GM23338 (cell line): ENCODE measurements at regions not wholly inside any gene's neighbourhood (a gene's known extent, or its start where the extent isn't known, plus 50 kb on each side); places are given as distances from the start of the nearest gene placed in this dataset.

ENCODE experiments used
- ATAC-seq: fragments of 200-7000 bp; cut with Tn5 transposase; 3 replicates; pipeline ENCODE4 v1.9.1; 2020
- DNase-seq: peaks from one replicate; pipeline ENCODE4 v3.0.0-alpha.2; 2015; ENCODE audit warnings: low spot score
- H2AFZ ChIP-seq: fragments of 200-600 bp; sonication (generic); 2 replicates; pipeline ENCODE4 v1.8.0; 2016; ENCODE audit warnings: antibody characterized with exemption, mild to moderate bottlenecking, moderate library complexity
- H3F3A ChIP-seq: fragments of 200-600 bp; sonication (generic); replicated peaks from 2 replicates; pipeline ENCODE4 v1.8.0; 2017; ENCODE audit warnings: antibody characterized with exemption, mixed run types, low read depth
- H3K27ac ChIP-seq: fragments of 200-600 bp; sonication (generic); 2 replicates; pipeline ENCODE4 v1.6.1; 2016; ENCODE audit warnings: low read depth
- H3K27me3 ChIP-seq: fragments of 200-600 bp; sonication (generic); 2 replicates; pipeline ENCODE4 v1.8.0; 2016; ENCODE audit warnings: mild to moderate bottlenecking, mixed run types, moderate library complexity; ENCODE audit not compliant: insufficient read depth
- H3K36me3 ChIP-seq: fragments of 200-600 bp; sonication (generic); 2 replicates; pipeline ENCODE4 v1.8.0; 2016; ENCODE audit warnings: mild to moderate bottlenecking; ENCODE audit not compliant: insufficient read depth
- H3K4me1 ChIP-seq: fragments of 200-600 bp; sonication (generic); 2 replicates; pipeline ENCODE4 v1.8.0; 2016; ENCODE audit warnings: mild to moderate bottlenecking, moderate library complexity; ENCODE audit not compliant: insufficient read depth
- H3K4me2 ChIP-seq: fragments of 200-600 bp; sonication (generic); 2 replicates; pipeline ENCODE4 v1.7.1; 2017; ENCODE audit warnings: mixed run types
- H3K4me3 ChIP-seq: fragments of 200-600 bp; sonication (generic); 2 replicates; pipeline ENCODE4 v1.6.1; 2016; ENCODE audit warnings: mixed run types
- H3K79me2 ChIP-seq: fragments of 200-600 bp; sonication (generic); replicated peaks from 2 replicates; pipeline ENCODE4 v1.8.0; 2017; ENCODE audit warnings: mild to moderate bottlenecking; ENCODE audit not compliant: insufficient read depth
- H3K9me2 ChIP-seq: fragments of 200-600 bp; sonication (generic); 2 replicates; pipeline ENCODE4 v1.8.0; 2017; ENCODE audit not compliant: insufficient read depth
- H4K20me1 ChIP-seq: fragments of 200-600 bp; sonication (generic); replicated peaks from 2 replicates; pipeline ENCODE4 v1.8.0; 2017; ENCODE audit warnings: mild to moderate bottlenecking; ENCODE audit not compliant: insufficient read depth
- H3K27ac Mint-ChIP-seq: 2 replicates; pipeline ENCODE4 v1.8.0; 2020; ENCODE audit warnings: inconsistent platforms, mild to moderate bottlenecking, moderate library complexity, mixed read lengths
- H3K27me3 Mint-ChIP-seq: 3 replicates; pipeline ENCODE4 v1.8.0; 2022; ENCODE audit warnings: low read depth, mild to moderate bottlenecking, moderate library complexity, mixed read lengths, inconsistent platforms; ENCODE audit not compliant: insufficient read depth, poor library complexity
- H3K36me3 Mint-ChIP-seq: 3 replicates; pipeline ENCODE4 v1.8.0; 2021; ENCODE audit warnings: low read depth, mild to moderate bottlenecking, inconsistent platforms, moderate library complexity, mixed read lengths
- H3K4me1 Mint-ChIP-seq: 3 replicates; pipeline ENCODE4 v1.8.0; 2020; ENCODE audit warnings: mild to moderate bottlenecking, inconsistent platforms, mixed read lengths
- H3K4me3 Mint-ChIP-seq: 3 replicates; pipeline ENCODE4 v1.8.0; 2021; ENCODE audit warnings: moderate library complexity, mild to moderate bottlenecking, inconsistent platforms, mixed read lengths
- H3K9me3 Mint-ChIP-seq: 3 replicates; pipeline ENCODE4 v1.8.0; 2020; ENCODE audit warnings: moderate library complexity, mild to moderate bottlenecking, inconsistent platforms, mixed read lengths
- CREB1 ChIP-seq: fragments of 250-450 bp; sonication (Bioruptor Pico); IDR thresholded peaks from 2 replicates; pipeline ENCODE4 v1.5.0; 2020; ENCODE audit warnings: low read depth, mild to moderate bottlenecking, moderate library complexity
- JUNB ChIP-seq: IDR thresholded peaks from one replicate; pipeline ENCODE4 v1.6.1; 2016; ENCODE audit warnings: antibody characterized with exemption; ENCODE audit not compliant: unreplicated experiment
- NANOG ChIP-seq: IDR thresholded peaks from 2 replicates; pipeline ENCODE4 v1.6.1; 2016; ENCODE audit warnings: antibody characterized with exemption, borderline replicate concordance
- POLR2AphosphoS5 ChIP-seq: IDR thresholded peaks from 2 replicates; pipeline ENCODE4 v1.6.1; 2016; ENCODE audit warnings: antibody characterized with exemption, low read depth
- STAT1 ChIP-seq: IDR thresholded peaks from one replicate; pipeline ENCODE4 v1.6.1; 2016; ENCODE audit warnings: antibody characterized with exemption; ENCODE audit not compliant: unreplicated experiment
- ZNF114 ChIP-seq: fragments of 250-450 bp; sonication (Bioruptor Pico); IDR thresholded peaks from 2 replicates; pipeline ENCODE4 v1.5.0; 2020; ENCODE audit warnings: mild to moderate bottlenecking, moderate library complexity
- ZNF331 ChIP-seq: fragments of 250-450 bp; sonication (Bioruptor Pico); IDR thresholded peaks from 2 replicates; pipeline ENCODE4 v1.5.0; 2020; ENCODE audit warnings: low read depth, mild to moderate bottlenecking, moderate library complexity
- TF ChIP-seq, protein P1 (sequence below): IDR thresholded peaks from one replicate; pipeline ENCODE4 v1.6.1; 2018; ENCODE audit warnings: antibody characterized with exemption; ENCODE audit not compliant: unreplicated experiment
- TF ChIP-seq, protein P2 (sequence below): fragments of 250-450 bp; sonication (Bioruptor Pico); IDR thresholded peaks from 2 replicates; pipeline ENCODE4 v1.5.0; 2020; ENCODE audit warnings: mild to moderate bottlenecking, moderate library complexity
- TF ChIP-seq, protein P3 (sequence below): IDR thresholded peaks from 2 replicates; pipeline ENCODE4 v1.6.1; 2016; ENCODE audit warnings: antibody characterized with exemption
- TF ChIP-seq, protein P4 (sequence below), 2 experiments: fragments of 200-600 bp in 1 of 2; sonication (generic) in 1 of 2; conservative IDR thresholded peaks; 2 replicates each; pipeline versions ENCODE4 v1.5.1 to v1.6.1; 2016 to 2017; ENCODE audit warnings: antibody characterized with exemption in 2 of 2, low read depth in 2 of 2, mild to moderate bottlenecking in 2 of 2, moderate library complexity in 1 of 2

DNA sequence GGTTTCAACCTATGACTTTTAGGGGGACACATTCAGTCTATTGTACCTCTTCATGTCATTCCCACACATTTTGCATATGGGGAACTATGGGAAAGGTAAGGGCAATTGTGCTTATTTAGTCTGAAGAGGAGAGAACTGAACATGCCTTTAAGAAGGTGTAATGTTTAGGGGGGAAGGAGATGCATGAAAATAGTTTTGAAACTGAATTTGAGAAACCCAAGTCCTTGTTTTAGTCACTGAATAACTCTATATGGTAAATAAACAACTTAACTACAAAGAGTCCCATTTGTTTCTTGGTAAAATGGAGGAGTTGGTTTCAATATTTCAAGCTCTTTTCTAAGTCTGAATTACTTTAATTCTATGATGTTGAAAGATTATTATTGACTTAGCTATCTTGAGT lies 166.1 kb downstream of the DNAJB9 start (continued):
- TF ChIP-seq, protein P1, sequence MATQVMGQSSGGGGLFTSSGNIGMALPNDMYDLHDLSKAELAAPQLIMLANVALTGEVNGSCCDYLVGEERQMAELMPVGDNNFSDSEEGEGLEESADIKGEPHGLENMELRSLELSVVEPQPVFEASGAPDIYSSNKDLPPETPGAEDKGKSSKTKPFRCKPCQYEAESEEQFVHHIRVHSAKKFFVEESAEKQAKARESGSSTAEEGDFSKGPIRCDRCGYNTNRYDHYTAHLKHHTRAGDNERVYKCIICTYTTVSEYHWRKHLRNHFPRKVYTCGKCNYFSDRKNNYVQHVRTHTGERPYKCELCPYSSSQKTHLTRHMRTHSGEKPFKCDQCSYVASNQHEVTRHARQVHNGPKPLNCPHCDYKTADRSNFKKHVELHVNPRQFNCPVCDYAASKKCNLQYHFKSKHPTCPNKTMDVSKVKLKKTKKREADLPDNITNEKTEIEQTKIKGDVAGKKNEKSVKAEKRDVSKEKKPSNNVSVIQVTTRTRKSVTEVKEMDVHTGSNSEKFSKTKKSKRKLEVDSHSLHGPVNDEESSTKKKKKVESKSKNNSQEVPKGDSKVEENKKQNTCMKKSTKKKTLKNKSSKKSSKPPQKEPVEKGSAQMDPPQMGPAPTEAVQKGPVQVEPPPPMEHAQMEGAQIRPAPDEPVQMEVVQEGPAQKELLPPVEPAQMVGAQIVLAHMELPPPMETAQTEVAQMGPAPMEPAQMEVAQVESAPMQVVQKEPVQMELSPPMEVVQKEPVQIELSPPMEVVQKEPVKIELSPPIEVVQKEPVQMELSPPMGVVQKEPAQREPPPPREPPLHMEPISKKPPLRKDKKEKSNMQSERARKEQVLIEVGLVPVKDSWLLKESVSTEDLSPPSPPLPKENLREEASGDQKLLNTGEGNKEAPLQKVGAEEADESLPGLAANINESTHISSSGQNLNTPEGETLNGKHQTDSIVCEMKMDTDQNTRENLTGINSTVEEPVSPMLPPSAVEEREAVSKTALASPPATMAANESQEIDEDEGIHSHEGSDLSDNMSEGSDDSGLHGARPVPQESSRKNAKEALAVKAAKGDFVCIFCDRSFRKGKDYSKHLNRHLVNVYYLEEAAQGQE: no peak
- TF ChIP-seq POLR2AphosphoS5: no peak
- no peak for TF ChIP-seq CREB1 (CRISPR knock-in tag)

DNA sequence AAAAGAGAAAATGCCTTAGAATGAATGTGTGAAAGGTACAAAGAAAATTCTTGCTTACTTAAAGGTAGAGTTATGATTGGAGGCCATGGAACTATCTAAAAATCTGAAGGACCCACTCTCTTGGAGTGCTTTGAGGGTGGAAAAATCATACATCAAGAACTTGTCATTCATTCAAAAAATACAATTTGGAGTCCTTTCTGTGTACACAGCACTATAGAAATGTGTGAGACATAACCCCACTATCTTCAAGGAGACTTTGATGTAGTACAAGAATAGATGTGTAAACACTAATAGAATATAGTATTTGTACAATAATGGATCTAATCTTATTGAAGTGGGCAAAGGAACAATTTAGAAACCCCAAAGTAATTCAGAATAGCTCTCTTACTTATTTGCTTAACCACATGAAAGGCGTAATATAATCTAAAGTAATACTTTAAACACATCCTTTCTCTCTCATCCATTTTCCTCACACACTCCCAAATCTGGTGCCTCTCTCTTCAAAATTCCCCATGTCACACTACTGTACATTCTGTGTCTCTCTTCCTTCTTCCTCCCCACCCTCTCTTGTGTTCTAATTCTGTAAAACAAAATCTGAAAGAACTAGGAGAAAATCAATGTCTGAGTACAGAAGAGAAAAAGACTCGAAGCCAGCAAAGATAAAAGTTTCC lies 166.7 kb downstream of the DNAJB9 start:
- Histone ChIP-seq H3K4me1 (no peaks in the 10 kb centered on the region), H3K27ac (no peak overlapping the region), H3F3A (no peaks in the 10 kb centered on the region), H3K79me2 (no peaks in the 10 kb centered on the region), H3K4me3 (no peak overlapping the region), H3K4me2 (no peak overlapping the region), H4K20me1 (no peaks in the 10 kb centered on the region), H2AFZ (no peak overlapping the region), H3K9me2 (no peaks in the 10 kb centered on the region), H3K36me3 (no peaks in the 10 kb centered on the region), H3K27me3 (no peaks in the 10 kb centered on the region)
- DNase-seq (no peak), ATAC-seq (no peak)
- H3K27ac Mint-ChIP-seq: no peak overlapping the region
- H3K36me3 Mint-ChIP-seq: no peaks in the 10 kb centered on the region
- no peak overlapping the region for H3K4me3 Mint-ChIP-seq
- H3K27me3 Mint-ChIP-seq: no peaks in the 10 kb centered on the region
- peaks cover 4% of the 10 kb centered on the region; the same call in 2 of the 3 replicates for H3K4me1 Mint-ChIP-seq
- H3K9me3 Mint-ChIP-seq: no peaks in the 10 kb centered on the region
- TF ChIP-seq STAT1 (no peak), JUNB (no peak), NANOG (no peak), ZNF114 (no peak), POLR2AphosphoS5 (no peak), ZNF331 (CRISPR knock-in tag) (no peak), CREB1 (CRISPR knock-in tag) (no peak)
- TF ChIP-seq, protein P2, sequence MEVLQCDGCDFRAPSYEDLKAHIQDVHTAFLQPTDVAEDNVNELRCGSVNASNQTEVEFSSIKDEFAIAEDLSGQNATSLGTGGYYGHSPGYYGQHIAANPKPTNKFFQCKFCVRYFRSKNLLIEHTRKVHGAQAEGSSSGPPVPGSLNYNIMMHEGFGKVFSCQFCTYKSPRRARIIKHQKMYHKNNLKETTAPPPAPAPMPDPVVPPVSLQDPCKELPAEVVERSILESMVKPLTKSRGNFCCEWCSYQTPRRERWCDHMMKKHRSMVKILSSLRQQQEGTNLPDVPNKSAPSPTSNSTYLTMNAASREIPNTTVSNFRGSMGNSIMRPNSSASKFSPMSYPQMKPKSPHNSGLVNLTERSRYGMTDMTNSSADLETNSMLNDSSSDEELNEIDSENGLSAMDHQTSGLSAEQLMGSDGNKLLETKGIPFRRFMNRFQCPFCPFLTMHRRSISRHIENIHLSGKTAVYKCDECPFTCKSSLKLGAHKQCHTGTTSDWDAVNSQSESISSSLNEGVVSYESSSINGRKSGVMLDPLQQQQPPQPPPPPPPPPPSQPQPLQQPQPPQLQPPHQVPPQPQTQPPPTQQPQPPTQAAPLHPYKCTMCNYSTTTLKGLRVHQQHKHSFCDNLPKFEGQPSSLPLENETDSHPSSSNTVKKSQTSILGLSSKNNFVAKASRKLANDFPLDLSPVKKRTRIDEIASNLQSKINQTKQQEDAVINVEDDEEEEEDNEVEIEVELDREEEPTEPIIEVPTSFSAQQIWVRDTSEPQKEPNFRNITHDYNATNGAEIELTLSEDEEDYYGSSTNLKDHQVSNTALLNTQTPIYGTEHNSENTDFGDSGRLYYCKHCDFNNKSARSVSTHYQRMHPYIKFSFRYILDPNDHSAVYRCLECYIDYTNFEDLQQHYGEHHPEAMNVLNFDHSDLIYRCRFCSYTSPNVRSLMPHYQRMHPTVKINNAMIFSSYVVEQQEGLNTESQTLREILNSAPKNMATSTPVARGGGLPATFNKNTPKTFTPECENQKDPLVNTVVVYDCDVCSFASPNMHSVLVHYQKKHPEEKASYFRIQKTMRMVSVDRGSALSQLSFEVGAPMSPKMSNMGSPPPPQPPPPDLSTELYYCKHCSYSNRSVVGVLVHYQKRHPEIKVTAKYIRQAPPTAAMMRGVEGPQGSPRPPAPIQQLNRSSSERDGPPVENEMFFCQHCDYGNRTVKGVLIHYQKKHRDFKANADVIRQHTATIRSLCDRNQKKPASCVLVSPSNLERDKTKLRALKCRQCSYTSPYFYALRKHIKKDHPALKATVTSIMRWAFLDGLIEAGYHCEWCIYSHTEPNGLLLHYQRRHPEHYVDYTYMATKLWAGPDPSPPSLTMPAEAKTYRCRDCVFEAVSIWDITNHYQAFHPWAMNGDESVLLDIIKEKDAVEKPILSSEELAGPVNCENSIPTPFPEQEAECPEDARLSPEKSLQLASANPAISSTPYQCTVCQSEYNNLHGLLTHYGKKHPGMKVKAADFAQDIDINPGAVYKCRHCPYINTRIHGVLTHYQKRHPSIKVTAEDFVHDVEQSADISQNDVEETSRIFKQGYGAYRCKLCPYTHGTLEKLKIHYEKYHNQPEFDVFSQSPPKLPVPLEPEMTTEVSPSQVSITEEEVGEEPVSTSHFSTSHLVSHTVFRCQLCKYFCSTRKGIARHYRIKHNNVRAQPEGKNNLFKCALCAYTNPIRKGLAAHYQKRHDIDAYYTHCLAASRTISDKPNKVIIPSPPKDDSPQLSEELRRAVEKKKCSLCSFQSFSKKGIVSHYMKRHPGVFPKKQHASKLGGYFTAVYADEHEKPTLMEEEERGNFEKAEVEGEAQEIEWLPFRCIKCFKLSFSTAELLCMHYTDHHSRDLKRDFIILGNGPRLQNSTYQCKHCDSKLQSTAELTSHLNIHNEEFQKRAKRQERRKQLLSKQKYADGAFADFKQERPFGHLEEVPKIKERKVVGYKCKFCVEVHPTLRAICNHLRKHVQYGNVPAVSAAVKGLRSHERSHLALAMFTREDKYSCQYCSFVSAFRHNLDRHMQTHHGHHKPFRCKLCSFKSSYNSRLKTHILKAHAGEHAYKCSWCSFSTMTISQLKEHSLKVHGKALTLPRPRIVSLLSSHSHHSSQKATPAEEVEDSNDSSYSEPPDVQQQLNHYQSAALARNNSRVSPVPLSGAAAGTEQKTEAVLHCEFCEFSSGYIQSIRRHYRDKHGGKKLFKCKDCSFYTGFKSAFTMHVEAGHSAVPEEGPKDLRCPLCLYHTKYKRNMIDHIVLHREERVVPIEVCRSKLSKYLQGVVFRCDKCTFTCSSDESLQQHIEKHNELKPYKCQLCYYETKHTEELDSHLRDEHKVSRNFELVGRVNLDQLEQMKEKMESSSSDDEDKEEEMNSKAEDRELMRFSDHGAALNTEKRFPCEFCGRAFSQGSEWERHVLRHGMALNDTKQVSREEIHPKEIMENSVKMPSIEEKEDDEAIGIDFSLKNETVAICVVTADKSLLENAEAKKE (CRISPR knock-in tag): no peak
- TF ChIP-seq, protein P3, sequence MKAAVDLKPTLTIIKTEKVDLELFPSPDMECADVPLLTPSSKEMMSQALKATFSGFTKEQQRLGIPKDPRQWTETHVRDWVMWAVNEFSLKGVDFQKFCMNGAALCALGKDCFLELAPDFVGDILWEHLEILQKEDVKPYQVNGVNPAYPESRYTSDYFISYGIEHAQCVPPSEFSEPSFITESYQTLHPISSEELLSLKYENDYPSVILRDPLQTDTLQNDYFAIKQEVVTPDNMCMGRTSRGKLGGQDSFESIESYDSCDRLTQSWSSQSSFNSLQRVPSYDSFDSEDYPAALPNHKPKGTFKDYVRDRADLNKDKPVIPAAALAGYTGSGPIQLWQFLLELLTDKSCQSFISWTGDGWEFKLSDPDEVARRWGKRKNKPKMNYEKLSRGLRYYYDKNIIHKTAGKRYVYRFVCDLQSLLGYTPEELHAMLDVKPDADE: no peak
- TF ChIP-seq, protein P4, sequence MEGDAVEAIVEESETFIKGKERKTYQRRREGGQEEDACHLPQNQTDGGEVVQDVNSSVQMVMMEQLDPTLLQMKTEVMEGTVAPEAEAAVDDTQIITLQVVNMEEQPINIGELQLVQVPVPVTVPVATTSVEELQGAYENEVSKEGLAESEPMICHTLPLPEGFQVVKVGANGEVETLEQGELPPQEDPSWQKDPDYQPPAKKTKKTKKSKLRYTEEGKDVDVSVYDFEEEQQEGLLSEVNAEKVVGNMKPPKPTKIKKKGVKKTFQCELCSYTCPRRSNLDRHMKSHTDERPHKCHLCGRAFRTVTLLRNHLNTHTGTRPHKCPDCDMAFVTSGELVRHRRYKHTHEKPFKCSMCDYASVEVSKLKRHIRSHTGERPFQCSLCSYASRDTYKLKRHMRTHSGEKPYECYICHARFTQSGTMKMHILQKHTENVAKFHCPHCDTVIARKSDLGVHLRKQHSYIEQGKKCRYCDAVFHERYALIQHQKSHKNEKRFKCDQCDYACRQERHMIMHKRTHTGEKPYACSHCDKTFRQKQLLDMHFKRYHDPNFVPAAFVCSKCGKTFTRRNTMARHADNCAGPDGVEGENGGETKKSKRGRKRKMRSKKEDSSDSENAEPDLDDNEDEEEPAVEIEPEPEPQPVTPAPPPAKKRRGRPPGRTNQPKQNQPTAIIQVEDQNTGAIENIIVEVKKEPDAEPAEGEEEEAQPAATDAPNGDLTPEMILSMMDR (conservative IDR thresholded peaks at IDR 0.05; ENCODE audit: low read depth in 2 of 2): no peak
